HCT116 (cell line): ENCODE measurements at regions not wholly inside any gene's neighbourhood (a gene's known extent, or its start where the extent isn't known, plus 50 kb on each side); places are given as distances from the start of the nearest gene placed in this dataset.

Source experiments
- ATAC-seq: fragments of 200-7000 bp; cut with Tn5 transposase; 2 replicates; pipeline ENCODE4 v1.9.1; 2020; ENCODE audit warnings: mild to moderate bottlenecking, moderate library complexity
- BruUV-seq: library from RNA; stranded (reverse); fragments of 400-500 nt; replicated peaks from 2 replicates; lab custom pipeline; 2021; lab: Mats Ljungman, UMichigan
- CTCF ChIA-PET: fragments of 300-600 bp; sonication (Branson Sonifier 250); formaldehyde crosslinking; loops from one replicate; lab custom pipeline; 2021; ENCODE audit warnings: antibody characterized with exemption; lab: Charles Lee
- POLR2A ChIA-PET: fragments of 300-600, 350-600 bp; sonication (Branson Sonifier 250); formaldehyde crosslinking; loops from one replicate; lab custom pipeline; 2021; ENCODE audit warnings: antibody characterized with exemption; lab: Charles Lee
- RAD21 ChIA-PET, 2 experiments: fragments of 300-600 bp; sonication (Branson Sonifier 250); formaldehyde crosslinking; loops; one replicate each; lab custom pipeline; 2023; ENCODE audit warnings: low total read pairs in 2 of 2; ENCODE audit not compliant: uncharacterized antibody in 2 of 2, unreplicated experiment in 2 of 2, low non-redundant PET in 1 of 2; lab: Charles Lee
- DNase-seq: peaks from one replicate; pipeline ENCODE4 v3.0.0-alpha.2; 2010; ENCODE audit warnings: low read depth, low spot score
- H2AFZ ChIP-seq: fragments of 200-600 bp; shearing (Covaris generic), sonication (generic); 2 replicates; pipeline ENCODE4 v1.6.1; 2017; ENCODE audit warnings: low read depth, mixed run types, mixed read lengths, antibody characterized with exemption, low read length; ENCODE audit not compliant: poor library complexity, severe bottlenecking
- H3K27ac ChIP-seq: 2 replicates; pipeline ENCODE4 v1.5.1; 2012; ENCODE audit warnings: low read depth, low read length
- H3K27me3 ChIP-seq: fragments of 200-600 bp; sonication (generic); 2 replicates; pipeline ENCODE4 v1.6.1; 2016; ENCODE audit warnings: mixed run types, low read length, mixed read lengths; ENCODE audit not compliant: insufficient read depth
- H3K36me3 ChIP-seq, 2 experiments: fragments of 200-500 bp in 1 of 2; fragments of 200-600 bp in 1 of 2; sonication (Bioruptor generic) in 1 of 2; sonication (generic) in 1 of 2; 2 replicates each; pipeline versions ENCODE4 v1.5.1 to v1.6.1; 2014 to 2016; ENCODE audit warnings: low read length in 2 of 2, inconsistent platforms in 1 of 2, mixed read lengths in 1 of 2, mixed run types in 1 of 2; ENCODE audit not compliant: insufficient read depth in 2 of 2, control insufficient read depth in 1 of 2
- H3K4me1 ChIP-seq, 2 experiments: fragments of 200-600 bp in 1 of 2; sonication (generic) in 1 of 2; 2 replicates each; pipeline versions ENCODE4 v1.5.1 to v1.6.1; 2012 to 2017; ENCODE audit warnings: low read length in 2 of 2, inconsistent platforms in 1 of 2, mild to moderate bottlenecking in 1 of 2, mixed read lengths in 1 of 2, mixed run types in 1 of 2, moderate library complexity in 1 of 2; ENCODE audit not compliant: insufficient read depth in 2 of 2, control insufficient read depth in 1 of 2
- H3K4me2 ChIP-seq: fragments of 200-600 bp; sonication (generic); 2 replicates; pipeline ENCODE4 v1.6.1; 2017; ENCODE audit warnings: mixed run types, low read length, mixed read lengths
- H3K4me3 ChIP-seq, 2 experiments: fragments of 200-600 bp in 1 of 2; sonication (generic) in 1 of 2; replicated peaks in 1 of 2; 2 replicates each; pipeline ENCODE4 v1.5.1; 2011 to 2016; ENCODE audit warnings: low read length in 2 of 2, control low read depth in 1 of 2, low read depth in 1 of 2, mild to moderate bottlenecking in 1 of 2, mixed read lengths in 1 of 2, mixed run types in 1 of 2
- H3K79me2 ChIP-seq: fragments of 200-600 bp; sonication (generic); 2 replicates; pipeline ENCODE4 v1.6.1; 2017; ENCODE audit warnings: mild to moderate bottlenecking, mixed run types, low read length, moderate library complexity, mixed read lengths; ENCODE audit not compliant: insufficient read depth
- H3K9ac ChIP-seq: fragments of 200-600 bp; sonication (generic); 2 replicates; pipeline ENCODE4 v1.6.1; 2016; ENCODE audit warnings: low read length, mixed read lengths
- H3K9me2 ChIP-seq: fragments of 200-600 bp; sonication (generic), shearing (Covaris generic); 2 replicates; pipeline ENCODE4 v1.6.1; 2017; ENCODE audit warnings: mixed run types, mild to moderate bottlenecking, moderate library complexity; ENCODE audit not compliant: insufficient read depth
- H3K9me3 ChIP-seq, 2 experiments: fragments of 200-500 bp in 1 of 2; fragments of 200-600 bp in 1 of 2; sonication (Bioruptor generic) in 1 of 2; sonication (generic) in 1 of 2; 2 replicates each; pipeline ENCODE4 v1.6.1; 2014 to 2017; ENCODE audit warnings: low read length in 2 of 2, mixed read lengths in 2 of 2, inconsistent platforms in 1 of 2, low read depth in 1 of 2, mild to moderate bottlenecking in 1 of 2, mixed run types in 1 of 2, moderate library complexity in 1 of 2; ENCODE audit not compliant: control insufficient read depth in 1 of 2, insufficient read depth in 1 of 2
- H4K20me1 ChIP-seq: fragments of 200-600 bp; sonication (generic), shearing (Covaris generic); 2 replicates; pipeline ENCODE4 v1.6.1; 2017; ENCODE audit warnings: mixed run types, mild to moderate bottlenecking, moderate library complexity; ENCODE audit not compliant: insufficient read depth
- ATF3 ChIP-seq: IDR thresholded peaks from 2 replicates; pipeline ENCODE4 v1.6.1; 2012
- CBX3 ChIP-seq: IDR thresholded peaks from 2 replicates; pipeline ENCODE4 v1.6.1; 2012; ENCODE audit warnings: low read depth
- CEBPB ChIP-seq: IDR thresholded peaks from 2 replicates; pipeline ENCODE4 v1.6.1; 2012; ENCODE audit warnings: low read depth
- EGR1 ChIP-seq: IDR thresholded peaks from 2 replicates; pipeline ENCODE4 v1.6.1; 2012; ENCODE audit warnings: low read depth
- ELF1 ChIP-seq: IDR thresholded peaks from 2 replicates; pipeline ENCODE4 v1.6.1; 2012; ENCODE audit warnings: low read depth, borderline replicate concordance
- MAX ChIP-seq: IDR thresholded peaks from 2 replicates; pipeline ENCODE4 v1.6.1; 2012
- POLR2A ChIP-seq: IDR thresholded peaks from 2 replicates; pipeline ENCODE4 v1.7.0; 2011; ENCODE audit warnings: borderline replicate concordance; ENCODE audit not compliant: insufficient read depth, insufficient read length; ENCODE audit errors: extremely low read depth
- POLR2AphosphoS5 ChIP-seq: IDR thresholded peaks from 2 replicates; pipeline ENCODE4 v1.6.1; 2011; ENCODE audit warnings: mild to moderate bottlenecking, low read depth, low read length, moderate library complexity
- RAD21 ChIP-seq: IDR thresholded peaks from 2 replicates; pipeline ENCODE4 v1.6.1; 2012; ENCODE audit warnings: low read depth, mild to moderate bottlenecking
- SP1 ChIP-seq: IDR thresholded peaks from 2 replicates; pipeline ENCODE4 v1.6.1; 2012; ENCODE audit warnings: low read depth
- SRF ChIP-seq: IDR thresholded peaks from 2 replicates; pipeline ENCODE4 v1.6.1; 2012; ENCODE audit warnings: low read depth
- TCF7L2 ChIP-seq: IDR thresholded peaks from 2 replicates; pipeline ENCODE4 v1.7.0; 2011; ENCODE audit warnings: borderline replicate concordance, inconsistent platforms; ENCODE audit not compliant: insufficient read depth, insufficient read length; ENCODE audit errors: extremely low read depth
- YY1 ChIP-seq: IDR thresholded peaks from 2 replicates; pipeline ENCODE4 v1.6.1; 2011; ENCODE audit warnings: low read length, low read depth, moderate library complexity, mild to moderate bottlenecking; ENCODE audit not compliant: insufficient replicate concordance; ENCODE audit errors: extremely low read depth
- ZBTB33 ChIP-seq: IDR thresholded peaks from 2 replicates; pipeline ENCODE4 v1.6.1; 2011; ENCODE audit warnings: mild to moderate bottlenecking, low read length, moderate library complexity; ENCODE audit not compliant: insufficient replicate concordance; ENCODE audit errors: extremely low read depth
- ZNF274 ChIP-seq: fragments of 200-500 bp; sonication (Bioruptor generic); IDR thresholded peaks from 2 replicates; pipeline ENCODE4 v1.6.1; 2014; ENCODE audit warnings: mild to moderate bottlenecking, low read depth, low read length, inconsistent platforms
- intact Hi-C: fragments of 100-400 bp; cut with micrococcal nuclease; formaldehyde crosslinking; loops from 2 replicates; pipeline ENCODE4 v1.10.0; 2022

- ChIA-PET POLR2A (no interaction called here), CTCF (no interaction called here), RAD21 (no interaction called here)
- Histone ChIP-seq H3K4me1 (no peaks in the 10 kb centered on the region), H3K27me3 (no peaks in the 10 kb centered on the region), H3K9ac (no peak overlapping the region), H3K36me3 (no peaks in the 10 kb centered on the region), H4K20me1 (no peaks in the 10 kb centered on the region), H3K27ac (no peak overlapping the region), H3K9me3 (peaks cover 0 to 7% of the 10 kb centered on the region in 2 experiments; a peak in 2 of 4 replicates), H3K79me2 (no peaks in the 10 kb centered on the region), H3K4me3 (no peak overlapping the region), H3K9me2 (no peaks in the 10 kb centered on the region), H2AFZ (no peak overlapping the region), H3K4me2 (no peak overlapping the region)
- TF ChIP-seq EGR1 = no peak
- no peak for TF ChIP-seq SP1
- TF ChIP-seq ELF1 = no peak
- no peak for TF ChIP-seq YY1
- TF ChIP-seq ZBTB33 = no peak
- TF ChIP-seq POLR2A = no peak
- intact Hi-C loops = no loop called here
- ATAC-seq (no peak), DNase-seq (no peak)
- no TSS peak for BruUV-seq
Observed at GRCh38 chr9:80784647-80785046, 904.7 kb downstream of the TLE1 start.

GRCh38 chr9:80775971-80776370, 913.4 kb downstream of the TLE1 start:
- intact Hi-C loops = no loop called here
- Histone ChIP-seq H3K9me2 (no peaks in the 10 kb centered on the region), H3K27me3 (no peaks in the 10 kb centered on the region), H3K9me3 (peaks cover 0 to 7% of the 10 kb centered on the region in 2 experiments), H2AFZ (no peak overlapping the region), H3K36me3 (no peaks in the 10 kb centered on the region), H3K4me1 (no peaks in the 10 kb centered on the region; a peak in 1 of 4 replicates), H3K79me2 (no peaks in the 10 kb centered on the region), H3K4me3 (no peak overlapping the region), H3K9ac (no peak overlapping the region), H3K27ac (no peak overlapping the region), H4K20me1 (no peaks in the 10 kb centered on the region), H3K4me2 (no peak overlapping the region)
- CTCF ChIA-PET = no interaction called here
- BruUV-seq = no TSS peak
- POLR2A ChIA-PET = no interaction called here
- DNase-seq = no peak
- RAD21 ChIA-PET = no interaction called here
- ATAC-seq = no peak
- TF ChIP-seq ZBTB33 = no peak
- no peak for TF ChIP-seq YY1
- TF ChIP-seq RAD21 = no peak
- TF ChIP-seq POLR2AphosphoS5 = no peak
- TF ChIP-seq SRF = no peak
- no peak for TF ChIP-seq ZNF274
- no peak for TF ChIP-seq CBX3
- TF ChIP-seq ATF3 = no peak
- TF ChIP-seq TCF7L2 = no peak
- no peak for TF ChIP-seq MAX
- no peak for TF ChIP-seq CEBPB
